Ovary (tissue), 7 donors: ENCODE measurements at regions not wholly inside any gene's neighbourhood (a gene's known extent, or its start where the extent isn't known, plus 50 kb on each side); places are given as distances from the start of the nearest gene placed in this dataset.

ENCODE experiments used
- DNase-seq, 5 donors: peaks; one replicate each; pipeline ENCODE4 v3.0.0-alpha.2; 2019 to 2020
- H3K27ac ChIP-seq, 2 donors: fragments of 200-600 bp; one replicate each; pipeline versions ENCODE4 v1.5.1 to v1.8.0; 2019 to 2022
- H3K27me3 ChIP-seq: fragments of 200-600 bp; one replicate; pipeline ENCODE4 v1.8.0; 2022
- H3K36me3 ChIP-seq: fragments of 200-600 bp; sonication (generic); one replicate; pipeline ENCODE4 v1.5.1; 2019
- H3K4me1 ChIP-seq: one replicate; pipeline ENCODE4 v1.8.1; 2013; ENCODE audit warnings: mild to moderate bottlenecking, moderate library complexity; ENCODE audit not compliant: insufficient read depth
- H3K4me3 ChIP-seq: fragments of 200-600 bp; sonication (generic); one replicate; pipeline ENCODE4 v1.5.1; 2017
- H3K9me3 ChIP-seq, 2 donors: fragments of 200-600 bp in 1 of 2; sonication (generic) in 1 of 2; one replicate each; pipeline versions ENCODE4 v1.5.1 to v1.8.1; 2013 to 2019; ENCODE audit warnings: mild to moderate bottlenecking in 1 of 2, moderate library complexity in 1 of 2
- EP300 ChIP-seq: sonication (generic); formaldehyde crosslinking; IDR thresholded peaks from one replicate; pipeline ENCODE4 v1.6.1; 2017; ENCODE audit warnings: antibody characterized with exemption
- POLR2A ChIP-seq: fragments of 450-650 bp; IDR thresholded peaks from one replicate; pipeline ENCODE4 v1.6.1; 2017; ENCODE audit warnings: antibody characterized with exemption, mild to moderate bottlenecking, moderate library complexity
- whole genome bisulfite sequencing, 3 donors: extraction: QIAGEN DNeasy Blood & Tissue Kit in 1 of 3; methylation state at CpG; one replicate each; pipeline versions ENCODE4 v1.1.5 to v1.1.7; 2013 to 2017; 5-methylcytosine and 5-hydroxymethylcytosine counted together
- intact Hi-C, 4 donors: fragments of 100-400 bp; cut with DNase I; formaldehyde crosslinking; loops; one replicate each; pipeline versions ENCODE4 v1.11.0 to v1.15.1; 2022 to 2023
- TF ChIP-seq, protein P1 (sequence below), 3 donors: fragments of 450-650 bp in 2 of 3; fragments of 200-600 bp in 1 of 3; IDR thresholded peaks; one replicate each; pipeline versions ENCODE4 v1.5.1 to v1.8.0; 2016 to 2022; ENCODE audit warnings: antibody characterized with exemption in 3 of 3, mild to moderate bottlenecking in 1 of 3
- donor health status: DM: no; HTN: no; CAD: no; lungs with moderate emphysema.
- donor health status: DM: no; HTN: no; CAD: no.
- donor health status: Bipolar disorder and iron deficiency.
- donor health status: DM: no; HTN: no; CAD: no.
- donor health status: DM: yes; HTN: yes; CAD: no.

DNA sequence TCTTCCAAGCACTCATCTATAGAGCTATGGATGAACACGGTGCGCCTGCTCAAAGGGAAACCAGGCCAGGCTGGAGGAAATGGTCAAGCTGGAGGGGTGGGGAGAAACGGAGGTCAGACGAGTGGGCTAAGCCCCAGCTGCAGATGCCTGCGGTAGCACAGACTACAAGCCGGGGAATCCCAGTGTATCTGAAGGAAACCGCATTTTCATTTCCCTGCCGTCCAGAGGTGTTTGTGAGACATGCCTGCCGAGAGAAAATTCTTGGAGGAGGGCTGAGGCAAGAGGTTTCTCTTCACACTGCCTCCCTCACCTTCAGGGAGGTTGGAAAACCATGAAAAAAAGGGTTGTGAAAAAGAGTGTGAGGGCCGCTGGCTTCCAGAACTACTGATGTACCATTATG, 102.0 kb upstream of the FOXN3 start:
- intact Hi-C loops: no loop called here
- Histone ChIP-seq H3K27me3 (no peaks in the 10 kb centered on the region), H3K27ac (no peak overlapping the region), H3K9me3 (no peaks in the 10 kb centered on the region), H3K36me3 (no peaks in the 10 kb centered on the region), H3K4me1 (no peaks in the 10 kb centered on the region), H3K4me3 (no peak overlapping the region)
- 92 to 97% (median 94%) methylated on average over 10 of the region's 10 CpGs for WGBS, 3 donors
- no peak for DNase-seq
- TF ChIP-seq EP300 (no peak), POLR2A (no peak)
- TF ChIP-seq, protein P1, sequence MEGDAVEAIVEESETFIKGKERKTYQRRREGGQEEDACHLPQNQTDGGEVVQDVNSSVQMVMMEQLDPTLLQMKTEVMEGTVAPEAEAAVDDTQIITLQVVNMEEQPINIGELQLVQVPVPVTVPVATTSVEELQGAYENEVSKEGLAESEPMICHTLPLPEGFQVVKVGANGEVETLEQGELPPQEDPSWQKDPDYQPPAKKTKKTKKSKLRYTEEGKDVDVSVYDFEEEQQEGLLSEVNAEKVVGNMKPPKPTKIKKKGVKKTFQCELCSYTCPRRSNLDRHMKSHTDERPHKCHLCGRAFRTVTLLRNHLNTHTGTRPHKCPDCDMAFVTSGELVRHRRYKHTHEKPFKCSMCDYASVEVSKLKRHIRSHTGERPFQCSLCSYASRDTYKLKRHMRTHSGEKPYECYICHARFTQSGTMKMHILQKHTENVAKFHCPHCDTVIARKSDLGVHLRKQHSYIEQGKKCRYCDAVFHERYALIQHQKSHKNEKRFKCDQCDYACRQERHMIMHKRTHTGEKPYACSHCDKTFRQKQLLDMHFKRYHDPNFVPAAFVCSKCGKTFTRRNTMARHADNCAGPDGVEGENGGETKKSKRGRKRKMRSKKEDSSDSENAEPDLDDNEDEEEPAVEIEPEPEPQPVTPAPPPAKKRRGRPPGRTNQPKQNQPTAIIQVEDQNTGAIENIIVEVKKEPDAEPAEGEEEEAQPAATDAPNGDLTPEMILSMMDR (IDR thresholded peaks at IDR 0.05): no peak

DNA sequence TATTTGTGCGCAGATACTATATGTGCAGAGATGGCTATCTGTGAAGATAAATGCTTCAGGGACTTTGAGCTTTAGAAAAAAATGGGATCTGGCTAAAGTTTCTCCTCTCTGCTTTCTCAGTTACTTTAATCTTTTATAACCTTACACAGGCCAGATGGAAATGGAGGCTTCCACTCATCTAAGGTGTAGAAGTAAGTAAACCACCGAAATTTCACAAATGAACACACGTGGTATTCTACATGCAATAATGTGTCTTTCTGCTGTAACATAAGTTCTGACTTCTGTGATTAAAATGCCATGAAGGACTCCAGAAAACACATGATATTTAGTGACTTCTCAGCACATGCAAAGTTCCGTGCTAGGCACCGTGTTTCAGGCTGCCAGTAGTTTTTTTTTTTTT, 99.1 kb upstream of the FOXN3 start:
- intact Hi-C loops: no loop called here
- DNase-seq: no peak
- no peaks in the 10 kb centered on the region for H3K27me3 ChIP-seq
- H3K4me1 ChIP-seq: no peaks in the 10 kb centered on the region
- H3K4me3 ChIP-seq: no peak overlapping the region
- H3K9me3 ChIP-seq: no peaks in the 10 kb centered on the region
- no peak overlapping the region for H3K27ac ChIP-seq
- 91 to 98% (median 95%) methylated on average over 5 of the region's 5 CpGs for WGBS, 3 donors
- TF ChIP-seq POLR2A (no peak), EP300 (no peak)
- TF ChIP-seq, protein P1 (IDR thresholded peaks at IDR 0.05): no peak
- H3K36me3 ChIP-seq: no peaks in the 10 kb centered on the region

DNA sequence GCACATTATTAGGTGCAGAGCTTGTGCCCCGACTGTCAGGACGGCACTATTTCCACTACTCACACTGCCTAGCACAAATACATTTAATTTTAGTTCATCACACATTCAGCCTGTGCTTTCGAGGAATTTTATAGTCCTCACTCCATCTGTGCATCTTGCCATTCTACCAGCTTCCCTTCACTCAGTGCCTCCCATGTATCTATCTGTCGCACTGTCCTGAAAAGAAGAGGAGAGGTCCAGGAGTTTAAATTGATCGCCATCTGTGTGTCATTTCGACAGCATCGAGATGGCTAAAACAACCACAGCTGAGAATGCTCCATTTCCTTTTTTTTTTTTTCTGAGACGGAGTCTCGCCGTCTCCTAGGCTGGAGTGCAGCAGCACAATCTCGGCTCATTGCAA, 97.6 kb upstream of the FOXN3 start:
- no peak overlapping the region for H3K27ac ChIP-seq
- 97% methylated on average over 11 of the region's 11 CpGs for WGBS, 3 donors
- no peak overlapping the region for H3K4me3 ChIP-seq
- H3K36me3 ChIP-seq: no peaks in the 10 kb centered on the region
- no peak for DNase-seq
- H3K9me3 ChIP-seq: no peaks in the 10 kb centered on the region
- no peaks in the 10 kb centered on the region for H3K4me1 ChIP-seq
- TF ChIP-seq EP300 (no peak), POLR2A (no peak)
- TF ChIP-seq, protein P1 (IDR thresholded peaks at IDR 0.05): no peak
- intact Hi-C loops: no loop called here
- H3K27me3 ChIP-seq: no peaks in the 10 kb centered on the region

DNA sequence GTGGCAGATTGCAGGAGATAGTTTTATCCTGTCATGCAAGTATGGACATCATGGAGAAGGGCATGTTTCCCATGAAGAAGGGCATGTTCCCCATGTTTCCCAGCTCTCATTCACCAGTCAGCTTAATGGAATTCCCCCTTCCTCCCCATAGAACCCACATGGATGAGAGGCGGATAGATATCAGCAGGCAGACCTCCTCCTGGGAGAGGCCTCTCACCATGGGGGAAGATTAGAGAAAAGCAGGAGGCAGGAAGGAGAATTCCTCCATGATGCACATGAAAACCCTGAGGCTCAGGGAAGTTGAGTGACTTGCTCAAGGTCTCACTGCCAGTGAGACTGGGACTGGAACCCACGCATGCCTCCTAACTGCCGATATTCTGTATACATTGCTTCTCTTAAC, 92.9 kb upstream of the FOXN3 start:
- intact Hi-C loops: no loop called here
- DNase-seq: no peak
- no peak overlapping the region for H3K27ac ChIP-seq
- H3K4me3 ChIP-seq: no peak overlapping the region
- no peaks in the 10 kb centered on the region for H3K36me3 ChIP-seq
- H3K9me3 ChIP-seq: no peaks in the 10 kb centered on the region
- no peak for TF ChIP-seq POLR2A
- TF ChIP-seq, protein P1 (IDR thresholded peaks at IDR 0.05): no peak
- TF ChIP-seq EP300: no peak
- no peaks in the 10 kb centered on the region for H3K27me3 ChIP-seq
- peaks cover 2% of the 10 kb centered on the region for H3K4me1 ChIP-seq
- WGBS, 3 donors: 93 to 98% (median 94%) methylated on average over 3 of the region's 3 CpGs

DNA sequence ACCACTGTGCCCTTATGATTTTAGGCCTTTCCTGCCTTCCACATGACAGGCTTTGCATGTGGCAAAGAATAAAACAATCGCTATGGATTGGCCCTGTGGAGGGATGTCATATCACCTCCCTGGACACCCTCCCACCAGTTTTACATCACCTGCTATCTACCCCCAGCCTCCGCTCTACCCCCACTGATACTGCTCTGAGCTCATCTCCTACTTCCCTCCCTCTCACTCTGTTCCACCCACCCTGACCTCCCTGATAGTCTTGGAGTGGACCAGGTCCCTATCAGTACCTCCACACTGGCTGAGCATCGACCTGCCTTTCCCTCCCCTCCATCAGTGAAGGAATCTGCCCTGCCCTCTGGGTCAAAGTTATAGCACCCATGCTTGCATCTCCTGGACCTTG, 91.8 kb upstream of the FOXN3 start:
- intact Hi-C loops: no loop called here
- 76 to 89% (median 79%) methylated on average over 3 of the region's 3 CpGs for WGBS, 3 donors
- no peaks in the 10 kb centered on the region for H3K9me3 ChIP-seq
- TF ChIP-seq POLR2A (no peak), EP300 (no peak)
- TF ChIP-seq, protein P1 (IDR thresholded peaks at IDR 0.05): no peak
- peaks cover 2% of the 10 kb centered on the region for H3K4me1 ChIP-seq
- no peaks in the 10 kb centered on the region for H3K36me3 ChIP-seq
- no peak overlapping the region for H3K4me3 ChIP-seq
- H3K27me3 ChIP-seq: no peaks in the 10 kb centered on the region
- no peak overlapping the region for H3K27ac ChIP-seq
- no peak for DNase-seq
